Duodenal mucosa (tissue), 2 donors: ENCODE measurements at regions not wholly inside any gene's neighbourhood (a gene's known extent, or its start where the extent isn't known, plus 50 kb on each side); places are given as distances from the start of the nearest gene placed in this dataset.

Source experiments
- H3K27ac ChIP-seq: one replicate; pipeline ENCODE4 v1.7.0; 2013; ENCODE audit warnings: low read depth, low read length
- H3K27me3 ChIP-seq, 2 donors: one replicate each; pipeline ENCODE4 v1.7.0; 2013; ENCODE audit warnings: low read length in 2 of 2, control low read depth in 1 of 2; ENCODE audit not compliant: insufficient read depth in 2 of 2, control insufficient read depth in 1 of 2
- H3K36me3 ChIP-seq, 2 donors: one replicate each; pipeline ENCODE4 v1.7.0; 2013; ENCODE audit warnings: low read length in 2 of 2, control low read depth in 1 of 2; ENCODE audit not compliant: insufficient read depth in 2 of 2, control insufficient read depth in 1 of 2
- H3K4me1 ChIP-seq, 2 donors: one replicate each; pipeline ENCODE4 v1.7.0; 2013; ENCODE audit warnings: low read length in 2 of 2, control low read depth in 1 of 2; ENCODE audit not compliant: insufficient read depth in 2 of 2, control insufficient read depth in 1 of 2
- H3K4me3 ChIP-seq, 2 donors: one replicate each; pipeline ENCODE4 v1.7.0; 2013; ENCODE audit warnings: low read length in 2 of 2, low read depth in 1 of 2
- H3K9ac ChIP-seq, 2 donors: one replicate each; pipeline ENCODE4 v1.7.0; 2013; ENCODE audit warnings: low read length in 2 of 2, low read depth in 1 of 2
- H3K9me3 ChIP-seq, 2 donors: one replicate each; pipeline ENCODE4 v1.7.0; 2013; ENCODE audit warnings: low read length in 2 of 2, control low read depth in 1 of 2; ENCODE audit not compliant: control insufficient read depth in 1 of 2

GRCh38 chr2:138321458-138321857 is 180.1 kb upstream of the SPOPL start:
- H3K9ac ChIP-seq: no peak overlapping the region
- no peaks in the 10 kb centered on the region for H3K9me3 ChIP-seq
- H3K27ac ChIP-seq: no peak overlapping the region
- no peak overlapping the region for H3K4me3 ChIP-seq
- no peaks in the 10 kb centered on the region for H3K4me1 ChIP-seq
- no peaks in the 10 kb centered on the region for H3K27me3 ChIP-seq
- H3K36me3 ChIP-seq: no peaks in the 10 kb centered on the region

GRCh38 chr2:138323382-138324067 is 178.0 kb upstream of the SPOPL start:
- H3K27me3 ChIP-seq: no peaks in the 10 kb centered on the region
- H3K4me3 ChIP-seq: no peak overlapping the region
- no peaks in the 10 kb centered on the region for H3K36me3 ChIP-seq
- H3K9ac ChIP-seq: no peak overlapping the region
- H3K27ac ChIP-seq: no peak overlapping the region
- no peaks in the 10 kb centered on the region for H3K4me1 ChIP-seq
- no peaks in the 10 kb centered on the region for H3K9me3 ChIP-seq

DNA sequence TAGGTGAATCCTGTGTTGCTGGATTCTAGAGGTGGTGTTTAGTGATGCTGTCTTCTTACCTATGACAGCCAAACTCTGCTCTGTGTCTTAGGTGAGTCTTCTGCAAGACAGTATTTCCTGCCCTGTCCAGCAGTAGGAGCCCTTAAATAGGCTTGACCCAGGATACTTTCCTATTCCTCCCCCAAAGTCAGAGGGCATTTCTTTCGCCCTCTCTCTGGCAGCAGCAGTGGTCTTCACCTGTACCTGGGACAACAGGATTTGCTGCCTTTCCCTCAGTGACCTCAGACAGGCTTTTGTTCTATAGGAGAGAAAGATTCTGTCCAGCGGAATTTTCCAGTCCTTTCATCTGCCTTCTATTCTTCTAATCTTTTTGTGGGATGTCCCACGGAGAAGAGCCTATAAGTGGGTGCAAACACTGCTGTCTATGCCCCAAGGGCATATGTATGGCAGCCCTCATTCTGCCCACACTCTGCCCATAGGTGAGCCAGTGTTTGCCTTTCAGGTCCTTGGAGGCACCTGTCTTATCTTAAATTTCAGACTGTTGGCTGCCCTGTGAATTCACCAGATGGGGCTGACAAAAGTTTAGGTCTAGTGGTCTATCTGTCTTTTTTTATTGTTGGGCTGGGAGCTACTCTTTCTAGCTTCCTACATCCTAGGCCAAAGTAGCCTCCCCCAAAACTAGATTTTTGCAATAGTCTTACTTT is 177.3 kb upstream of the SPOPL start:
- Histone ChIP-seq H3K27ac (no peak overlapping the region), H3K4me3 (no peak overlapping the region)

DNA sequence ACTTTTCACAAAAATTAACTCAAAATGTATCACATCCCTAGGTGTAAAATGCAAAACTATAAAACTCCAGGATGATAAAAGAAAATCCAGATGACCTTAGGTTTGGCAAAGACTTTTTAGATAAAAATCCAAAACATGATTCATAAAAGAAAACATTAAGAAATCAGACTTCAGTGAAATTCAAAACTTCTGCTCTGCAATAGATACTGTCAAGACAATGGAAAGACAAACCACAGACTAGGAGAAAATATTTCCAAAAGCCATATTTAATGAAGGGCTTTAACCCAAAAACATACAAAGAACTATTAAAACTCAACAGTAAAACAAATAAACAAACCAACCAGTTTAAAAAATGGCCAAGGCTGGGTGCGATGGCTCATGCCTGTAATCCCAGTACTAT is 173.6 kb upstream of the SPOPL start:
- Histone ChIP-seq H3K27ac (no peak overlapping the region), H3K4me1 (no peaks in the 10 kb centered on the region)

More for the DNA sequence above, 177.3 kb upstream of the SPOPL start:
- Histone ChIP-seq H3K36me3 (no peaks in the 10 kb centered on the region), H3K4me1 (no peaks in the 10 kb centered on the region), H3K27me3 (no peaks in the 10 kb centered on the region), H3K9ac (no peak overlapping the region), H3K9me3 (no peaks in the 10 kb centered on the region)

GRCh38 chr2:138329162-138329561 is 172.4 kb upstream of the SPOPL start:
- H3K4me1 ChIP-seq: no peaks in the 10 kb centered on the region

More for the DNA sequence above, 173.6 kb upstream of the SPOPL start:
- no peaks in the 10 kb centered on the region for H3K36me3 ChIP-seq
- no peaks in the 10 kb centered on the region for H3K9me3 ChIP-seq
- no peak overlapping the region for H3K4me3 ChIP-seq
- no peak overlapping the region for H3K9ac ChIP-seq
- no peaks in the 10 kb centered on the region for H3K27me3 ChIP-seq

DNA sequence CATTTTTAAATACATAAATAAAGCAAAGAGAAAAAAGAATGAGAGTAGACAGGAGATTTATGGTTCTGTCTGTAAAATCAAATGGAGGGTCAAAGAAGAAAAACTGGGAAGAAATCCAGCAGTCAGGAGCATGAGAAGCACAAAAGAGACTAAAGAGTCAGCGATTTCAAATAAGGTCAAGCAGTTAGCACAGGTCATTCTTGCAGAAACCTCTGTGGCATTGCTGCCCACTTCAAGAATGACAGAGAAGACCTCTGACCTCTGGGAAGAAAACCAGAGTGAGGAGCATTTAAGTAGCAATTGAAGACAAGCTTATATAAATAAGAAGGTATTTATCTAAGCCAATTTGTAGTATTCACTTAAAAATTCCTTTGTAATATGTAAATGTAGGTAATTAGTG is 172.0 kb upstream of the SPOPL start:
- Histone ChIP-seq H3K9me3 (no peaks in the 10 kb centered on the region), H3K4me3 (no peak overlapping the region), H3K9ac (no peak overlapping the region), H3K27ac (no peak overlapping the region), H3K36me3 (no peaks in the 10 kb centered on the region), H3K4me1 (no peaks in the 10 kb centered on the region), H3K27me3 (no peaks in the 10 kb centered on the region)

More at GRCh38 chr2:138329162-138329561, 172.4 kb upstream of the SPOPL start:
- Histone ChIP-seq H3K9me3 (no peaks in the 10 kb centered on the region), H3K27me3 (no peaks in the 10 kb centered on the region), H3K4me3 (no peak overlapping the region), H3K36me3 (no peaks in the 10 kb centered on the region), H3K9ac (no peak overlapping the region), H3K27ac (no peak overlapping the region)

GRCh38 chr2:138333121-138333520 is 168.4 kb upstream of the SPOPL start:
- H3K9ac ChIP-seq: no peak overlapping the region
- H3K9me3 ChIP-seq: no peaks in the 10 kb centered on the region
- no peak overlapping the region for H3K27ac ChIP-seq
- H3K36me3 ChIP-seq: no peaks in the 10 kb centered on the region
- H3K4me3 ChIP-seq: no peak overlapping the region
- H3K4me1 ChIP-seq: no peaks in the 10 kb centered on the region
- H3K27me3 ChIP-seq: no peaks in the 10 kb centered on the region

DNA sequence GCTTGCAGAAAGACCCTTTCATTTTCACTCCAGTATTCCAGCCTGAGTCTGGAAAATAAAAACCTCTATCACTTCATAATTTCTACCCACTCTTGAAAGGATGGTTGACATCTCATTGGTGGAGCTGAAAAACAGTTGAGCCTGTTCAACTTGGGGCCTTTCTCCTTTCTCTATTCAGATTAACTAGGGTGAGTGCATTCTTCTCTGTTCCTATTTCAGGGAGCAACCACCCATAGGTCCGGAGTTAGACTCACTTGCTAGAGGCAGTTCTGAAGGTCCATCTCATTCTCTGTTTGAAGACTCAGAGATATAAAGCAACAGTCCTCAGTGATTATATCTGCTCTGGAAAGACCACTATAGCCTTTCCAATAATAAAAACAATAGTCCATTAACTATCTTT is 167.9 kb upstream of the SPOPL start:
- Histone ChIP-seq H3K9me3 (no peaks in the 10 kb centered on the region), H3K9ac (no peak overlapping the region), H3K36me3 (no peaks in the 10 kb centered on the region), H3K27me3 (no peaks in the 10 kb centered on the region), H3K4me3 (no peak overlapping the region), H3K4me1 (no peaks in the 10 kb centered on the region), H3K27ac (no peak overlapping the region)

DNA sequence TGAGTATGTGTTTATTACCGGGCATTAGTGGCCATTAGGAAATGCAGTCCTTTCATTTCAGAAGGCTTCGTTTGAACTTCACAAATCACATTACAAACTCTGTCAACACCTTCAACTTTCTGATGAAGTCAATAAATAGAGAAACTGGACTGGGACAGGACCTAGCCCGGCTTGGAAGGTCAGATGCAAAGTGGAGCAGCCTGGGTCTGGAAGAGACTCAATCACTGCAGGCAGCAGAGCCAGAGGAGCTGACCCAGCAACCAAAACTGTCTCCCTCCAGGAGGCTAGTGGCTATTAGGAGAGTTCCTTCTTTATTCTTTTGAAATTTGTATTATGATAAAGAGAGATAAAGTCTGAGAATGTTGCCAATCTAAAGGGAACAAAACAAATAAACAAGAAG is 167.2 kb upstream of the SPOPL start:
- H3K9ac ChIP-seq: no peak overlapping the region

GRCh38 chr2:138335036-138335435 is 166.5 kb upstream of the SPOPL start:
- Histone ChIP-seq H3K4me3 (no peak overlapping the region), H3K9me3 (no peaks in the 10 kb centered on the region), H3K9ac (no peak overlapping the region), H3K36me3 (no peaks in the 10 kb centered on the region), H3K27me3 (no peaks in the 10 kb centered on the region), H3K4me1 (no peaks in the 10 kb centered on the region), H3K27ac (no peak overlapping the region)

More for the DNA sequence above, 167.2 kb upstream of the SPOPL start:
- Histone ChIP-seq H3K36me3 (no peaks in the 10 kb centered on the region), H3K4me1 (no peaks in the 10 kb centered on the region), H3K27me3 (no peaks in the 10 kb centered on the region), H3K4me3 (no peak overlapping the region), H3K27ac (no peak overlapping the region), H3K9me3 (no peaks in the 10 kb centered on the region)
